ENCODE measurements at regions not wholly inside any gene's neighbourhood (a gene's known extent, or its start where the extent isn't known, plus 50 kb on each side); places are given as distances from the start of the nearest gene placed in this dataset.

DNA sequence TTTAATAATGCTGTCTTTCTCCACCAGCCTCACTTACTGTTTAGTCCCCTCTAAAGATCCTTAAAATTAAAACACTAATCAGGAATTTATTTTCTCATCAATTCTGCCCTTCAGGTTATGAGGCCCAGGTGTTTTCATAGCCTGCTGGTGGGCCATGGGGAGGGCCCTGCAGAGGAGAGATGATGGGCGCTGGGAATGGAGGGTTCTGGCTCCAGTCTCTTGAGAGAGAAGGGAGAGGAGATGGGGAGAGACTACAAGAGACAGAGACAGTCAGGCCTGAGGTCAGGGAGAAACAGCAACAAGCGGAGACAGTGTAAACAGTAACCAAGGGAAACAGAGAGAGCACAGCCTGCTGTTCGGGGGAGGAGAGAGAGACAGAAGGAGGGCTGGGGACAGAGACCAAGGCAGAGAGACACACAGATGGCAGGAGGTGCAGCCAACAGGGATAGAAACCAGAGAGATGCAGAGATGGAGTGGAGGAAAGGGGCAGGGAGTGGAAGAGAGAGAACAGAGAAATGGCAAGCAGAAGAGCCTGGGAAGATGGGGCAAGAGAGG, 187.3 kb upstream of the SYT13 start:
- TF ChIP-seq EZH2 (IDR thresholded peaks at IDR 0.05; ENCODE audit: low read depth, unreplicated experiment), result no peak
- TF ChIP-seq, protein P1, sequence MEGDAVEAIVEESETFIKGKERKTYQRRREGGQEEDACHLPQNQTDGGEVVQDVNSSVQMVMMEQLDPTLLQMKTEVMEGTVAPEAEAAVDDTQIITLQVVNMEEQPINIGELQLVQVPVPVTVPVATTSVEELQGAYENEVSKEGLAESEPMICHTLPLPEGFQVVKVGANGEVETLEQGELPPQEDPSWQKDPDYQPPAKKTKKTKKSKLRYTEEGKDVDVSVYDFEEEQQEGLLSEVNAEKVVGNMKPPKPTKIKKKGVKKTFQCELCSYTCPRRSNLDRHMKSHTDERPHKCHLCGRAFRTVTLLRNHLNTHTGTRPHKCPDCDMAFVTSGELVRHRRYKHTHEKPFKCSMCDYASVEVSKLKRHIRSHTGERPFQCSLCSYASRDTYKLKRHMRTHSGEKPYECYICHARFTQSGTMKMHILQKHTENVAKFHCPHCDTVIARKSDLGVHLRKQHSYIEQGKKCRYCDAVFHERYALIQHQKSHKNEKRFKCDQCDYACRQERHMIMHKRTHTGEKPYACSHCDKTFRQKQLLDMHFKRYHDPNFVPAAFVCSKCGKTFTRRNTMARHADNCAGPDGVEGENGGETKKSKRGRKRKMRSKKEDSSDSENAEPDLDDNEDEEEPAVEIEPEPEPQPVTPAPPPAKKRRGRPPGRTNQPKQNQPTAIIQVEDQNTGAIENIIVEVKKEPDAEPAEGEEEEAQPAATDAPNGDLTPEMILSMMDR (conservative IDR thresholded peaks at IDR 0.05; ENCODE audit: low read depth in 2 of 2), result no peak
- TF ChIP-seq ZNF331 (CRISPR knock-in tag; IDR thresholded peaks at IDR 0.05; ENCODE audit: low read depth), result no peak
- no peak for TF ChIP-seq POLR2AphosphoS5 (IDR thresholded peaks at IDR 0.05; ENCODE audit: low read depth)
- TF ChIP-seq EZH2phosphoT487 (IDR thresholded peaks at IDR 0.05; ENCODE audit: unreplicated experiment), result no peak
- no peak for TF ChIP-seq ZNF114 (CRISPR knock-in tag; IDR thresholded peaks at IDR 0.05)
- TF ChIP-seq, protein P2, sequence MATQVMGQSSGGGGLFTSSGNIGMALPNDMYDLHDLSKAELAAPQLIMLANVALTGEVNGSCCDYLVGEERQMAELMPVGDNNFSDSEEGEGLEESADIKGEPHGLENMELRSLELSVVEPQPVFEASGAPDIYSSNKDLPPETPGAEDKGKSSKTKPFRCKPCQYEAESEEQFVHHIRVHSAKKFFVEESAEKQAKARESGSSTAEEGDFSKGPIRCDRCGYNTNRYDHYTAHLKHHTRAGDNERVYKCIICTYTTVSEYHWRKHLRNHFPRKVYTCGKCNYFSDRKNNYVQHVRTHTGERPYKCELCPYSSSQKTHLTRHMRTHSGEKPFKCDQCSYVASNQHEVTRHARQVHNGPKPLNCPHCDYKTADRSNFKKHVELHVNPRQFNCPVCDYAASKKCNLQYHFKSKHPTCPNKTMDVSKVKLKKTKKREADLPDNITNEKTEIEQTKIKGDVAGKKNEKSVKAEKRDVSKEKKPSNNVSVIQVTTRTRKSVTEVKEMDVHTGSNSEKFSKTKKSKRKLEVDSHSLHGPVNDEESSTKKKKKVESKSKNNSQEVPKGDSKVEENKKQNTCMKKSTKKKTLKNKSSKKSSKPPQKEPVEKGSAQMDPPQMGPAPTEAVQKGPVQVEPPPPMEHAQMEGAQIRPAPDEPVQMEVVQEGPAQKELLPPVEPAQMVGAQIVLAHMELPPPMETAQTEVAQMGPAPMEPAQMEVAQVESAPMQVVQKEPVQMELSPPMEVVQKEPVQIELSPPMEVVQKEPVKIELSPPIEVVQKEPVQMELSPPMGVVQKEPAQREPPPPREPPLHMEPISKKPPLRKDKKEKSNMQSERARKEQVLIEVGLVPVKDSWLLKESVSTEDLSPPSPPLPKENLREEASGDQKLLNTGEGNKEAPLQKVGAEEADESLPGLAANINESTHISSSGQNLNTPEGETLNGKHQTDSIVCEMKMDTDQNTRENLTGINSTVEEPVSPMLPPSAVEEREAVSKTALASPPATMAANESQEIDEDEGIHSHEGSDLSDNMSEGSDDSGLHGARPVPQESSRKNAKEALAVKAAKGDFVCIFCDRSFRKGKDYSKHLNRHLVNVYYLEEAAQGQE (IDR thresholded peaks at IDR 0.05; ENCODE audit: unreplicated experiment), result no peak
- no peak for TF ChIP-seq ETS1 (IDR thresholded peaks at IDR 0.05)
- TF ChIP-seq CREB1 (CRISPR knock-in tag; IDR thresholded peaks at IDR 0.05; ENCODE audit: low read depth), result no peak
- TF ChIP-seq STAT1 (IDR thresholded peaks at IDR 0.05; ENCODE audit: unreplicated experiment), result no peak
- TF ChIP-seq JUNB (IDR thresholded peaks at IDR 0.05; ENCODE audit: unreplicated experiment), result no peak

Data from GM23338 (cell line).